Smooth muscle cell (in vitro differentiated cells): ENCODE measurements at regions not wholly inside any gene's neighbourhood (a gene's known extent, or its start where the extent isn't known, plus 50 kb on each side); places are given as distances from the start of the nearest gene placed in this dataset.
A peak's percentile ranks its signal among the peaks of the same experiment; 100 is the strongest.

Experiments used
- DNase-seq: peaks from one replicate; lab custom pipeline; 2025; ENCODE audit not compliant: unreplicated experiment; lab: John Stamatoyannopoulos, UW
- H2AFZ ChIP-seq: fragments of 200-600 bp; sonication (generic); 2 replicates; pipeline ENCODE4 v1.6.0; 2016; ENCODE audit warnings: antibody characterized with exemption, low read depth, mild to moderate bottlenecking
- H3F3A ChIP-seq: fragments of 200-600 bp; sonication (generic); 2 replicates; pipeline ENCODE4 v1.6.0; 2017; ENCODE audit warnings: antibody characterized with exemption, low read depth
- H3K27ac ChIP-seq: fragments of 200-600 bp; sonication (generic); 2 replicates; pipeline ENCODE4 v1.5.1; 2016; ENCODE audit warnings: low read depth, mild to moderate bottlenecking
- H3K27me3 ChIP-seq: fragments of 200-600 bp; sonication (generic); 2 replicates; pipeline ENCODE4 v1.6.1; 2016; ENCODE audit warnings: low read depth, mild to moderate bottlenecking
- H3K36me3 ChIP-seq: fragments of 200-600 bp; sonication (generic); 2 replicates; pipeline ENCODE4 v1.5.1; 2016; ENCODE audit warnings: low read depth
- H3K4me1 ChIP-seq: fragments of 200-600 bp; sonication (generic); 2 replicates; pipeline ENCODE4 v1.5.1; 2016; ENCODE audit warnings: low read depth
- H3K4me2 ChIP-seq: fragments of 200-600 bp; sonication (generic); 2 replicates; pipeline ENCODE4 v1.6.0; 2016; ENCODE audit warnings: mild to moderate bottlenecking
- H3K4me3 ChIP-seq: fragments of 200-600 bp; sonication (generic); 2 replicates; pipeline ENCODE4 v1.5.1; 2016; ENCODE audit warnings: mild to moderate bottlenecking
- H3K79me2 ChIP-seq: fragments of 200-600 bp; sonication (generic); 2 replicates; pipeline ENCODE4 v1.6.0; 2016; ENCODE audit warnings: low read depth, mild to moderate bottlenecking
- H3K9ac ChIP-seq: fragments of 200-600 bp; sonication (generic); 2 replicates; pipeline ENCODE4 v1.6.0; 2016; ENCODE audit warnings: low read depth
- H3K9me3 ChIP-seq: fragments of 200-600 bp; sonication (generic); replicated peaks from 2 replicates; pipeline ENCODE4 v1.5.1; 2016; ENCODE audit warnings: low read depth
- H4K20me1 ChIP-seq: fragments of 200-600 bp; sonication (generic); 2 replicates; pipeline ENCODE4 v1.6.0; 2016; ENCODE audit warnings: low read depth
- WGBS: methylation state at CpG from one replicate; pipeline ENCODE4 v1.1.7; 2016; ENCODE audit warnings: low lambda C conversion rate; 5-methylcytosine and 5-hydroxymethylcytosine counted together
- TF ChIP-seq, protein P1 (sequence below): fragments of 200-600 bp; sonication (generic); IDR thresholded peaks from 2 replicates; pipeline ENCODE4 v1.5.1; 2017; ENCODE audit warnings: borderline replicate concordance, mild to moderate bottlenecking, antibody characterized with exemption; ENCODE audit not compliant: insufficient read depth, poor library complexity, severe bottlenecking

DNA sequence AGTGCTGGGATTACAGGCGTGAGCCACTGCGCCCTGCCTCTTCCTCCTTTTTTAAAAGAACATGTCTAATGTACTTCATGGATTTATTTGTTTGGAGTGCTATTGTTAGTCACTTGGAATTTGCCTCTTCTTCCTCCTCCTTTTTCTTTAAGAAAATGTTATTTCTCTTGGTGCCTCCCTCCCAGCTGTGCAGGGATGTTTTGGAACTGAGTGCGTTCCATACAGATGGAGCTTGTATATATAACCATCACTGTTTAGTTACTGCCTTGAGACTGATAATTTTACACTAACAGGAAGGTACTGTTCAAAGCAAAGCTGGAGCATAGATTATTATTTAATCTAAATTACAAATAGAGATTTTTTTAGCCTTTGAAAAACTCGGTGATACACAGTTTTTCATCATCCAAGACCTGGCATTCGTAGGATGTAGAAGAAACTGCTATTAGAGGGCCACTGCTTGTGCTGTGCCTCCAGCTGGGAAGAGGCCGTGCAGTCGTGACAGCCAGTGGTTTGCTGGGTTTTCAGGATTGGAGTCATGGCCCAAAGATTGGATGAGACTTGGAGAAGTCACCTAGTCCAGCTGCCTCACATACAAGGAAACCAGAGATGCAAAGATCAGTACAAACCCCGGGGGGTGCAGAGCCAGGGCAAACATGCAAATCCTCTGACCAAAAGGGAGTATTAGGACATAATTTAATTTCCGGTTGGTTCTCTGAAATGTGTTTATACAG, 123.1 kb downstream of the PLEKHG1 start:
- WGBS = 75% methylated on average over 9 of the region's 9 CpGs
- peaks cover 28% of the 10 kb centered on the region for H3K4me1 ChIP-seq
- H2AFZ ChIP-seq = no peak overlapping the region
- H3K27me3 ChIP-seq = no peaks in the 10 kb centered on the region
- peak overlapping the region; percentile 17 for H3K27ac ChIP-seq
- H3K4me2 ChIP-seq = peak overlapping the region; percentile 14
- no peaks in the 10 kb centered on the region for H4K20me1 ChIP-seq
- no peaks in the 10 kb centered on the region for H3F3A ChIP-seq
- no peaks in the 10 kb centered on the region for H3K9me3 ChIP-seq
- H3K9ac ChIP-seq = no peak overlapping the region
- H3K4me3 ChIP-seq = no peak overlapping the region
- TF ChIP-seq, protein P1, sequence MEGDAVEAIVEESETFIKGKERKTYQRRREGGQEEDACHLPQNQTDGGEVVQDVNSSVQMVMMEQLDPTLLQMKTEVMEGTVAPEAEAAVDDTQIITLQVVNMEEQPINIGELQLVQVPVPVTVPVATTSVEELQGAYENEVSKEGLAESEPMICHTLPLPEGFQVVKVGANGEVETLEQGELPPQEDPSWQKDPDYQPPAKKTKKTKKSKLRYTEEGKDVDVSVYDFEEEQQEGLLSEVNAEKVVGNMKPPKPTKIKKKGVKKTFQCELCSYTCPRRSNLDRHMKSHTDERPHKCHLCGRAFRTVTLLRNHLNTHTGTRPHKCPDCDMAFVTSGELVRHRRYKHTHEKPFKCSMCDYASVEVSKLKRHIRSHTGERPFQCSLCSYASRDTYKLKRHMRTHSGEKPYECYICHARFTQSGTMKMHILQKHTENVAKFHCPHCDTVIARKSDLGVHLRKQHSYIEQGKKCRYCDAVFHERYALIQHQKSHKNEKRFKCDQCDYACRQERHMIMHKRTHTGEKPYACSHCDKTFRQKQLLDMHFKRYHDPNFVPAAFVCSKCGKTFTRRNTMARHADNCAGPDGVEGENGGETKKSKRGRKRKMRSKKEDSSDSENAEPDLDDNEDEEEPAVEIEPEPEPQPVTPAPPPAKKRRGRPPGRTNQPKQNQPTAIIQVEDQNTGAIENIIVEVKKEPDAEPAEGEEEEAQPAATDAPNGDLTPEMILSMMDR = no peak
- H3K79me2 ChIP-seq = no peaks in the 10 kb centered on the region
- no peak for DNase-seq
- no peaks in the 10 kb centered on the region for H3K36me3 ChIP-seq

DNA sequence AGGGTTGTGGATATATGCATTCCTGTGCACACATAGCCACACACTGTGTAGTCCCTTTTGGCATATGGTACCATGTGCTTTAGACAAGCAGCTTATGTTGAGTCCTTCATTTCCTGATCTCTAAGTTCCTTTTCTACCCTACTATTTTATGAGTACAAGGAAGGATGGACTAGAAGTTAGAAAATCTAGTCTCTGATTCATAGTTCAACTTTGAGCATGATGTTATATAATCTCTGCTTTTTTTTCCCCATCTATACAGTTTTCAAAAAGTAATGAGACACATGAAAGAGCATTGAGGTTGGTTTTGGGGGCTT, 123.6 kb downstream of the PLEKHG1 start:
- Histone ChIP-seq H3K4me2 (peak overlapping the region; percentile 14), H3K9me3 (no peaks in the 10 kb centered on the region), H4K20me1 (no peaks in the 10 kb centered on the region), H3K27me3 (no peaks in the 10 kb centered on the region), H2AFZ (no peak overlapping the region), H3K4me3 (no peak overlapping the region), H3K36me3 (no peaks in the 10 kb centered on the region), H3K27ac (peak overlapping the region; percentile 17), H3F3A (no peaks in the 10 kb centered on the region), H3K79me2 (no peaks in the 10 kb centered on the region), H3K4me1 (peaks cover 28% of the 10 kb centered on the region), H3K9ac (no peak overlapping the region)
- no peak for DNase-seq
- TF ChIP-seq, protein P1 = no peak

DNA sequence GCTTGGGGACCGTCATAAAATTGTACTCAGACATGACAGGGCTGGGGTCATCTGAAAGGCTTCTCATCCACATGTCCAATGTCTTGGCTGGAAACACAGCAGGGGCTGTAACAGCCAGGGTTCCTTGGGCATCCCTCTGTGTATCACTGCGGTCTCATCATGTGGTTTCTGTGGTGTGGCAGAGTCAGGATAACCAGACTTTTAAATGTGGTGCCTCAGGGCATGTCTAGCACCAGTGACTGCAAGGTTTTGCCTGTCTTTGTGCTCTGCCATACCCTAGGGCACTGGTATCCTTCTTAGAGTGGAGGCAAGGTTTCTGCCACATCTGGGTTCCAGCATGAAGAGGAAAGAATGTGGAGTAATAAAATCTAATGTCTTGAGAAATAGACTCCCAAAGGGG, 124.2 kb downstream of the PLEKHG1 start:
- Histone ChIP-seq H3K79me2 (no peaks in the 10 kb centered on the region), H3K36me3 (no peaks in the 10 kb centered on the region), H3K9me3 (no peaks in the 10 kb centered on the region), H3K4me2 (no peak overlapping the region), H3K27me3 (no peaks in the 10 kb centered on the region), H2AFZ (no peak overlapping the region), H3K9ac (no peak overlapping the region), H3F3A (no peaks in the 10 kb centered on the region), H3K4me1 (peaks cover 28% of the 10 kb centered on the region), H3K27ac (peak overlapping the region; percentile 17), H4K20me1 (no peaks in the 10 kb centered on the region), H3K4me3 (no peak overlapping the region)
- TF ChIP-seq, protein P1 = no peak
- WGBS = 56% methylated on average over 2 of the region's 2 CpGs
- DNase-seq = no peak

DNA sequence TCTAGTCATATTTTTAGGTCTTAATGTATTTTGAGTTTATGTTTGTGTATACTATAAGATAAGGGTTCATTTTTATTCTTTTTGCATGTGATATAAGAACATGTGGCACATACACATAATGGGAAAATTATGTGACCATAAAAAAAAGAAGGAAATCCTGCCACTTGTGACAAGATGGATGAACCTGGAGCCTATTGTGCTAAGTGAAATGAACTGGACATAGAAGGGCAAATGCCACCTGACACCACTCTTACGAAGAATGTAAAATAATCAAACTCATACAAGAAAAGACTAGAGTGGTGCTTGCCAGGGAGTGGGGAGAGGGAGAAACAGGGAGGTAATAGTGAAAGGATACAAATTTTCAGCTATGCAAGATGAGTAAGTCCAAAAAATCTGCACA, 126.1 kb downstream of the PLEKHG1 start:
- Histone ChIP-seq H3K27ac (no peak overlapping the region), H3K4me2 (no peak overlapping the region), H3K9ac (no peak overlapping the region), H4K20me1 (no peaks in the 10 kb centered on the region), H3K4me3 (no peak overlapping the region), H3K36me3 (no peaks in the 10 kb centered on the region), H3K27me3 (no peaks in the 10 kb centered on the region), H2AFZ (no peak overlapping the region), H3K4me1 (peaks cover 13% of the 10 kb centered on the region), H3F3A (no peaks in the 10 kb centered on the region), H3K9me3 (no peaks in the 10 kb centered on the region), H3K79me2 (no peaks in the 10 kb centered on the region)
- TF ChIP-seq, protein P1 = no peak
- 100% methylated on average over 1 of the region's 1 CpG for WGBS
- no peak for DNase-seq
